NB4 (cell line): ENCODE measurements at regions not wholly inside any gene's neighbourhood (a gene's known extent, or its start where the extent isn't known, plus 50 kb on each side); places are given as distances from the start of the nearest gene placed in this dataset.

ENCODE experiments used
- DNase-seq: peaks from one replicate; pipeline ENCODE4 v3.0.0; 2010; ENCODE audit warnings: low read depth
- H3K4me3 ChIP-seq: one replicate; pipeline ENCODE4 v1.5.1; 2011; ENCODE audit warnings: mild to moderate bottlenecking, low read depth, low read length, moderate library complexity
- CTCF ChIP-seq: IDR thresholded peaks from one replicate; pipeline ENCODE4 v1.5.1; 2012; ENCODE audit warnings: low read depth, low read length
- MAX ChIP-seq: IDR thresholded peaks from 2 replicates; pipeline ENCODE4 v1.6.1; 2011; ENCODE audit warnings: low read depth, low read length
- MYC ChIP-seq: IDR thresholded peaks from 2 replicates; pipeline ENCODE4 v1.6.1; 2011; ENCODE audit warnings: low read depth, low read length
- POLR2A ChIP-seq: IDR thresholded peaks from 2 replicates; pipeline ENCODE4 v1.6.1; 2011; ENCODE audit warnings: mild to moderate bottlenecking; ENCODE audit not compliant: insufficient read length; ENCODE audit errors: extremely low read depth

GRCh38 chr3:106590216-106590615, 721.4 kb upstream of the CBLB start:
- TF ChIP-seq MAX, result no peak
- TF ChIP-seq CTCF, result no peak
- no peak for TF ChIP-seq MYC
- no peak for TF ChIP-seq POLR2A
- H3K4me3 ChIP-seq, result no peak overlapping the region
- DNase-seq, result no peak

GRCh38 chr3:106593381-106593780, 724.6 kb upstream of the CBLB start:
- no peak overlapping the region for H3K4me3 ChIP-seq
- TF ChIP-seq CTCF (no peak), MAX (no peak), MYC (no peak), POLR2A (no peak)
- no peak for DNase-seq

GRCh38 chr3:106609666-106610301, 741.0 kb upstream of the CBLB start:
- no peak for TF ChIP-seq MAX
- TF ChIP-seq POLR2A, result no peak
- peak; percentile 79 for TF ChIP-seq CTCF
- no peak for TF ChIP-seq MYC
- H3K4me3 ChIP-seq, result no peak overlapping the region
- peak; percentile 66 for DNase-seq

GRCh38 chr3:106610362-106610959, 741.6 kb upstream of the CBLB start:
- H3K4me3 ChIP-seq, result no peak overlapping the region
- TF ChIP-seq MAX, result no peak
- TF ChIP-seq MYC, result no peak
- no peak for TF ChIP-seq CTCF
- no peak for TF ChIP-seq POLR2A
- DNase-seq, result no peak

GRCh38 chr3:106611116-106611515, 742.3 kb upstream of the CBLB start:
- DNase-seq, result no peak
- TF ChIP-seq POLR2A (no peak), MYC (no peak), CTCF (no peak), MAX (no peak)
- no peak overlapping the region for H3K4me3 ChIP-seq
